ENCODE measurements at regions not wholly inside any gene's neighbourhood (a gene's known extent, or its start where the extent isn't known, plus 50 kb on each side); places are given as distances from the start of the nearest gene placed in this dataset.
A peak's percentile ranks its signal among the peaks of the same experiment; 100 is the strongest.
"Not testable (repeated sequence)": the region's sequence is repeated elsewhere in the genome, so short reads cannot be mapped to it uniquely, and the experiment has no call there.

GRCh38 chr13:44810061-44810840, 179.0 kb downstream of the NUFIP1 start:
- peak; percentile 4 for DNase-seq

DNA sequence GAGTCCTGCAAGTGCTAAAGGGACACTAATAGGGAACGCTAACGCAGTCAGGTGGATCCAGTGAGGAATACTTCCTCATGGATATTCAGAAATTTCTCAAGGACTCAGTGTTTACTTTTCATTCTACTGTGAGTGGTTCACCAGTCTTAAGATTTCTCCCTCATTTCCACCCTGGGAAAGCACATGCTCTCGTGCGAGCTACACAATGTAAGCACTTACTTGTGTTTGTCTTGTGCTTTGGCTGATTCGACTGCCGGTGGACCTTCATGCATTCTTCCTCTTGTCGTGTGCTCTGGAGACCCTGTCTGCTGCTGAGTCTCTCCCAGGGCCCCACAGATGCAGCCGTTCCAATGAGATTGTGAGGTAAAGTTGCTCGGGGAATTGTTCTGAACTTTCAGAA, 180.1 kb downstream of the NUFIP1 start:
- no peak for DNase-seq

- DNase-seq = no peak
Measured at GRCh38 chr13:44808185-44808584, 181.1 kb downstream of the NUFIP1 start.

DNA sequence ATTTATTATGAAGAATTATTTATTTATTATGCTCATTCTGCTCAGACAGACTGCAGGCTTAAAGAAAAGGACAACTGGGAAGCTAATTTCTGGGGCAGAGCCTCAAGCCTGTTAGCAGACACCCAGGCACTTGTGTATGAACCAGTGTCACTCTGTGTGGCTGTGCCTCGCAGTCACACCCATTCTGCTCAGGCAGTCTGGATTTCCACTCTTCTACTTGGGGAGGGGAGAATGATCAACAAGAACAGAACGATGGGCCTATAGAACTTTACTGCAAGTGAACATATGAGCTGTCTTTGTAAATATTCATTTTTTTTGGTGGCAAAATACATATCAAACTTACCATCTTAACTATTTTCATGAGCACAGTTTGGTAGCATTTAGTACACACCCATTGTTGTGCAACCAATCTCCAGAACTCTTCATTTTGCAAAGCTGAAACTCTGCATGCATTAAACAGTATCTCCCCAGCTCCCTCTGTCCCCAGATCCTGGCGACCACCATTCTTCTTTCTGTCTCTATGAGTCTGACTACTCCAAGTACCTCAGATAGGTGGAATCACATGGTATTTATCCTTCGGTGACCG, 181.7 kb downstream of the NUFIP1 start:
- DNase-seq = no peak

DNA sequence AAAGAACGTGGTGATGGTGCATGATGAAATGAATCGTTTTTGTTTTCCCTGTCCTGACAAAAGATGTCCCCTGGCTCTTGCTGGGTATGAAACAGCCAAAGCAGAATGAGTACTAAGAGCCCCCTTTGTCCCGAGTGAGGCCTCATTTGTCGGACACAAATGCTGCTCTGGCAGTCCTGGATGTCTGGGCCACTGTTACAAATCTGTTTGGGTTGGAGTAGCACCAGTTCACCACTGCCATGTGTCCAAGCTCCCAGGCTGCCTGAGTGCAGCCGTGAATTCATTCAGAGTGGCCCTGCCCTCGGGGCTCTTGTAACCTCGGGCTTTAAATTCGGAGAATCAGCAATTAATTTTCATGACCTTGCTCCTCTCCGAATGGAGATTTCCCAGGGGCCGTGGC, 182.4 kb downstream of the NUFIP1 start:
- no peak for DNase-seq

DNA sequence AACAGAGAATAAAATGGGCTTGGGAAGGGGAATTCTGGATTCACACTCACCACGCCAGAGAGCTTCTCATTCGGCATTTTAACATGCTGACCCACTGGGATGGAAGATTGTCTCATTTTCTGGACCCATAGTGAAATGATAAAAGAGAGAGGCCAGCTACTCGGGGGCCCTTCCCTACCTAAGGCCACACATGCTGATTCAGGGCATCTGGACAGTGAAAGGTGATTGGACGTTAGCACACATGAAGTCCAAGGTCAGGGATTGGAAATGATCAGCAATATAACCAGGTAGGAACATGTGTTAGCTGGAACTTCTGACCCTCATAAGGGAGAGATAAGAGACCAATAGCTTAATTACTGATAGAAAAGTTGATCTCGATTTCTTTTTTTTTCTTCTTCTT, 183.7 kb downstream of the NUFIP1 start:
- DNase-seq = no peak

- DNase-seq = no peak
Measured at GRCh38 chr13:44803390-44803789, 185.9 kb downstream of the NUFIP1 start.

DNA sequence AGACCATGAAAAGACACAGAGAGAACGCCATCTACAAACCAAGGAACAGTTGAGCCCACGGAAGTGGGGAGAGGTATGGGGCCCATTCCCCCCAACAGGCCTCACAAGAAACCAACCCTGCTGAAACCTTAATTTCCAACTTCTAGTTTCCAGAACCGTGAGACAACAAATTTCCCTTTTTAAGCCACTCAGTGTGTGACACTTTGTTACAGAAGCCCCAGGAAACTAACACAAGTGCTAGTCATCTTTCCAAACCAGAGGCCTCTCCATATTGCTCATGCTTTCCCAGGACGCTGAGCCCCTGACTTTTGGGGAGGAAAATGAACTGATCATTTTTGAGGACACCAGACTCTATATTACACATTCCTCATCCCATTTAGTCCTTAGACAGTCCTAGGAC, 186.8 kb downstream of the NUFIP1 start:
- DNase-seq = no peak

GRCh38 chr13:44801990-44802389, 187.3 kb downstream of the NUFIP1 start:
- DNase-seq = no peak

DNA sequence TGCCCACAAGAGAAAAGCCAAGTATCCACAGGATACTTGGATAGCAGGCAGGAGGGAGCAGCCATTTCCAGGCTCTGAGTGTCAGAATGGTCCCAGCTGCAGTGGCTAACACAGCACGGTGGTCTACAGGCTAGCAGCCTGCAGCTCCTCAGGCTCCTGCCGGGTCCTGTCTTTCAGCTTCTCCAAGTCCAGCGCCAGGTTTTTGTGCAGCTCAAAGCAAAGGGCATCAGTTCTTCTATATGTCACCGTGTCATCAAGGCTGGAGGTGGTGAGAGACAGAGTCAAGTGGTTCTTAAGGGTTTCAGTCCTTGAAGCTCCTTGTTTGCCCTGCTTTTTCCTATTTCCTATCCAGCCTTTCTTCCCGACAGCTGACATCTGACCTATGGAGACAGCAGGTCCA, 188.6 kb downstream of the NUFIP1 start:
- no peak for DNase-seq

DNA sequence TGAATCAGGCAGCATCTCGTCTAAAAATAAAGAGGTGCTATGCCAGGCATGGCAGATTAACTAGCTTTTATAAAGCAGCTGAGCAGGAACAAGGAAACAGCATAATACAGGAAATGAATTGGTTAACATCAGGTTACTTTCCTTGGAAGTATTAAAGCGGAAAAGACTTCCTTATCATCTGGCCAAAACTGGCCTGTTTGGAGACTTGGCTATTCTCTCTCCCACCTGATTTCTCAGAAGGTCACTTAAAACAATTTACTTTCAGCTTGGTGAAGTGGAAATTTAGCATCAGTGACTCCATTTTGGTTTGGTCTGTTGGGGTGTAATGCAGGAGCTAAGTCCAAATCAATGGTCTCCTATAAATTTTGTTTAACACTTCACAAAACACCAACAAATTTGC, 191.6 kb downstream of the NUFIP1 start:
- DNase-seq = no peak

- peak; percentile 3 for DNase-seq
Measured at GRCh38 chr13:44796597-44797490, 192.4 kb downstream of the NUFIP1 start.

DNA sequence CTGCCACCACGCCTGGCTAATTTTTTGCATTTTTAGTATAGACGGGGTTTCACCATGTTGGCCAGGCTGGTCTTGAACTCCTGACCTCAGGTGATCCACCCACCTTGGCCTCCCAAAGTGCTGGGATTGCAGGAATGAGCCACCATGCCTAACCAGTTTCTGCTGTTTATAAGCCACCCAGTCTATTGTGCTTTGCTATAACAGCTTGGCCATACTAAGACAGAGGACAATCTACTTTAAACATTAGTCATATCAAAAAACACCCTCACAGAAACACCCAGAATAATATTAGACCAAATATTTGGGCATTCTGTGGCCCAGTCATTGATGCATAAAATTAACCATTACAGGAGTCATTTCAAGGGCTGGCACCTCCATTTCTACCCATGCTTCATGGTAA, 193.2 kb downstream of the NUFIP1 start:
- DNase-seq = not testable (repeated sequence)

- DNase-seq = no peak
Measured at GRCh38 chr13:44795176-44795575, 194.1 kb downstream of the NUFIP1 start.

DNA sequence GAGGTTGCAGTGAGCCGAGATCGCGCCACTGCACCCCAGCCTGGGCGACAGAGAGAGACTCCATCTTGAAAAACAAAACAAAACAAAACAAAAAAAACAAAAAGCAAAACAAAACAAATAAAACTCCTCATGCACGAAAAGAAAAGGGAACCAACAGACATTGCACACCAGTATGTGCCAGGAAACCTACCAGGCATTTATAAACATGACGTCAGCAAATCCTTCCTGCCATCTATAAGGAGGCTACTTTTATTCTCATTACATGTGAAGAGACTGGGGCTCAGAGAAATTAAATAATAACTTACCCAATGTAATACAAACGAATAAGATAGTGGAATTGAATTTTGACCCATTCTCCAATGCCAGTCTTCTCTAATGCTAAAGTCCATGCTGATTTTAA, 197.2 kb downstream of the NUFIP1 start:
- DNase-seq = no peak

- DNase-seq = no peak
Measured at GRCh38 chr13:44790289-44790688, 199.0 kb downstream of the NUFIP1 start.

DNA sequence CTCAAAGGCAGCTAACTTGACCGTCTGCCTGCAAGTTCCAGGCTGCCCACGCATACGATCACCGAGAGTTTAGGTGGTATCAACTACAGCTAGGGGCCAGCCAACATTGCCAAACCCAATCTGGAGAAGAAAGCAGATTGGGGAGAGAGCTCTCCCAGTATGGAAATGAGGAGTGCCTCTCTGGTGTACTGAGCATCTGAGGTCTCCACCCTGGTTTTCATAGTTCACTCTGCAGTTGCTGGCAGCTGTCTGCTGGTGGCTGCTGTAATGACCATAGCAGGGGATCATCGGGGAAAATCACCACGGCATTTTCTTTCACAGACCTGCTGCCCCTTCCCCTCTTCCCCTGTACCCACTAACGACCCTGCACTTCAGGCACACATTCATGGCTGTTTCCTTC, 201.7 kb downstream of the NUFIP1 start:
- DNase-seq = no peak

DNA sequence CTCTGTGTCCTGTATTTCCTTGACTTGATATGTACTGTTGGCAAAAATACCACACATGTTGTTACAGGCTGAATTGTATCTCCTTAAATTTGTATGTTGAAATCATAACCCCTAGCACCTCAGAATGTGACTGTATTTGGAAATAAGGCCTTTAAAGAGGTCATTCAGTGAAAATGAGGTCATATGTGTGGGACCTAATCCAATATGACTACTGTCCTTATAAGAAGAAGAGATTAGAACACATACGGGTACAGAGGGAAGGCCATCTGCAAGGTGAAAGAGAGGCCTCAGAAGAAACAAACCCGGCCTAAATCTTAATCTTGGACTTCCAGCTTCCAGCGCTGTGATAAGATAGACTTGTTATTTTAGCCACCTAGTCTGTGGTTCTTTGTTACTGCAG, 202.5 kb downstream of the NUFIP1 start:
- no peak for DNase-seq

GRCh38 chr13:44785401-44785800, 203.9 kb downstream of the NUFIP1 start:
- no peak for DNase-seq

GRCh38 chr13:44784708-44785080, 204.6 kb downstream of the NUFIP1 start:
- DNase-seq = no peak

GRCh38 chr13:44783994-44784707, 205.1 kb downstream of the NUFIP1 start:
- no peak for DNase-seq

GRCh38 chr13:44780591-44781280, 204.6 kb upstream of the TSC22D1 start:
- DNase-seq = no peak

Measured in NCI-H1092 (cell line).